ENCODE measurements at regions not wholly inside any gene's neighbourhood (a gene's known extent, or its start where the extent isn't known, plus 50 kb on each side); places are given as distances from the start of the nearest gene placed in this dataset.

DNA sequence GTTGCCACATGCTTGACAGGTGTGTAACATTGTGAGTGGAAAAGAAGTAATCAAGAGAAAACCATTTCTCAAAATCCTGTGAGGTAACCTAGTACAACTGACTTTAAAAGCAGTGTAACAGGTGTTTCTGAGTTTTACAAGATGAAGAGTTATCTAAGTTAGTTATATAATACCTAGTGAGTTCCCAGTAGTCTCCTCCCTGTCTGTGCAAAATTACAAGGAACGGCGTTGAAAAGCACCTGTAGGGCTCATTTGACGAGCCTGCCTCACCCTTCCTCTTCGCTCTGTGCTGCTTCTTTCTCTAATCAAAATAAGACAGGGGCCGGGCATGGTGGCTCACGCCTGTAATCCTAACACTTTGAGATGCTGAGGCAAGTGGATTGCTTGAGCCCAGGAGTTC is 132.9 kb upstream of the SLC30A5 start:
- TF ChIP-seq, protein P1, sequence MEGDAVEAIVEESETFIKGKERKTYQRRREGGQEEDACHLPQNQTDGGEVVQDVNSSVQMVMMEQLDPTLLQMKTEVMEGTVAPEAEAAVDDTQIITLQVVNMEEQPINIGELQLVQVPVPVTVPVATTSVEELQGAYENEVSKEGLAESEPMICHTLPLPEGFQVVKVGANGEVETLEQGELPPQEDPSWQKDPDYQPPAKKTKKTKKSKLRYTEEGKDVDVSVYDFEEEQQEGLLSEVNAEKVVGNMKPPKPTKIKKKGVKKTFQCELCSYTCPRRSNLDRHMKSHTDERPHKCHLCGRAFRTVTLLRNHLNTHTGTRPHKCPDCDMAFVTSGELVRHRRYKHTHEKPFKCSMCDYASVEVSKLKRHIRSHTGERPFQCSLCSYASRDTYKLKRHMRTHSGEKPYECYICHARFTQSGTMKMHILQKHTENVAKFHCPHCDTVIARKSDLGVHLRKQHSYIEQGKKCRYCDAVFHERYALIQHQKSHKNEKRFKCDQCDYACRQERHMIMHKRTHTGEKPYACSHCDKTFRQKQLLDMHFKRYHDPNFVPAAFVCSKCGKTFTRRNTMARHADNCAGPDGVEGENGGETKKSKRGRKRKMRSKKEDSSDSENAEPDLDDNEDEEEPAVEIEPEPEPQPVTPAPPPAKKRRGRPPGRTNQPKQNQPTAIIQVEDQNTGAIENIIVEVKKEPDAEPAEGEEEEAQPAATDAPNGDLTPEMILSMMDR (IDR thresholded peaks at IDR 0.05; ENCODE audit: insufficient read depth, low read depth, low read length): no peak
- ChIA-PET CTCF (no interaction called here), POLR2A (no interaction called here)
- no peak overlapping the region for H3K4me3 ChIP-seq (ENCODE audit: low read depth, low read length)
- DNase-seq (ENCODE audit: low read depth): no peak
- H3K36me3 ChIP-seq (ENCODE audit: control insufficient read depth, insufficient read depth, low read length): no peaks in the 10 kb centered on the region
- H3K27me3 ChIP-seq (ENCODE audit: control insufficient read depth, insufficient read depth, low read length): no peaks in the 10 kb centered on the region

DNA sequence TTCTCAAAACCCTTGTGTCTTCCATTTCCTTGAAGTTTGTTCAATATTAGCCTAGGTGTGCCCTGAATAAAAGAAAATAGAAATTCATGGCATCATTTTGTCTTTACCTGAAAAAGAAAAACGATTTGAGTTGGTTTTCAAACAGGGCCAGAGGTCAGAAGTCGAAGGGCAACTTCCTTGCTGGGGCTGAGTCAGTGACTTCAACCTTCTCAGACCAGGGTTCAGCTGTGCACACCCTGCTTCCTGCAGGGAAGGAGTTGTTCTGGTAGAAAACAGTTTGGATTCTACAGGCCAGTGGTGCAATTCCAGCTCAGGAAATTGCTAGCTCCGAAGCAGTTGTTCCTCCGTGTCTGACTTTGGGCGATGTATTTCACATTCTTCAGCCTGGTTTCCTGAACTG is 132.1 kb upstream of the SLC30A5 start:
- Histone ChIP-seq H3K27me3 (ENCODE audit: control insufficient read depth, insufficient read depth, low read length) (no peaks in the 10 kb centered on the region), H3K4me3 (ENCODE audit: low read depth, low read length) (no peak overlapping the region), H3K36me3 (ENCODE audit: control insufficient read depth, insufficient read depth, low read length) (no peaks in the 10 kb centered on the region)
- TF ChIP-seq, protein P1 (IDR thresholded peaks at IDR 0.05; ENCODE audit: insufficient read depth, low read depth, low read length): no peak
- ChIA-PET POLR2A (no interaction called here), CTCF (interaction anchor here (0.6 to 2.0 kb wide), 3 partner anchors 221 to 675 kb away, joined by 3 to 8 read pairs (median 5); no protein-coding TSS in a partner anchor)
- no peak for DNase-seq (ENCODE audit: low read depth)

DNA sequence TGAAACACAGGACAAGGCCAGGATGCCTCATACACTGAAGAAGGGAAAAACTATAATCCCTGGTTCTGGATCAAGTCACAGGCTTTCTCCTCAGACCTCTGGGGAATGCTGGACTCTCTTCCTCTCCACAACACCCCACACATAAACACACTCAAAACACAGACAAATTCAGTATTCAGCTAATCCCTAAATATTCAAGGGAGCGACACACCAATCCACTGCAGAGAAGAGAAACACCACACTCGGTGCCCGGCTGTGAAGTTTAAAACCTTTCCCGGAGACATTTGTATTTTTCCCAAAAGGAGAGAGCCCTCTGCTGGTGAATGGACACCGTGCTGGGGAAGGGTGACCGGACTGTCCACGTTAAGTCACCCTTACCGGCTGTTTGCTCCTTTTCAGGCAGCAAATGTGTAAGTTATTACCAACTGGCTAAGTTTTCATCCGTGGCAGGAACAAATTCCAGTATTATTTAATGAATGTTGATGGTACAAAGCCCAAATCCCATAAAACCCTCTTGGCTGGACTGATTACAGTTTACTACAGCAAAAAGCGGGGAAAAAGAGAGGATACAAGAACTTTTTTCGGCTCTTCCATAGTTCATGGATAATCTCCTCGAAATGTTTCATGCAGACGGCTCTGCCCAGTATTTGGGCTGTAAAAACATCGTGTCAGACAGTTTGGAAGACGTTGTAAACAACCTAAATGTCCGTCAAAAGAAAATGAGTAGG is 130.9 kb upstream of the SLC30A5 start:
- no peak overlapping the region for H3K4me3 ChIP-seq (ENCODE audit: low read depth, low read length)
- peak; percentile 21 for DNase-seq (ENCODE audit: low read depth)
- H3K27me3 ChIP-seq (ENCODE audit: control insufficient read depth, insufficient read depth, low read length): no peaks in the 10 kb centered on the region
- CTCF ChIA-PET: interaction anchor here (0.7 to 2.0 kb wide), 6 partner anchors 14 to 678 kb away, joined by 3 to 8 read pairs (median 4); no protein-coding TSS in a partner anchor
- POLR2A ChIA-PET: no interaction called here
- no peaks in the 10 kb centered on the region for H3K36me3 ChIP-seq (ENCODE audit: control insufficient read depth, insufficient read depth, low read length)
- TF ChIP-seq, protein P1 (IDR thresholded peaks at IDR 0.05; ENCODE audit: insufficient read depth, low read depth, low read length): peak; percentile 92

DNA sequence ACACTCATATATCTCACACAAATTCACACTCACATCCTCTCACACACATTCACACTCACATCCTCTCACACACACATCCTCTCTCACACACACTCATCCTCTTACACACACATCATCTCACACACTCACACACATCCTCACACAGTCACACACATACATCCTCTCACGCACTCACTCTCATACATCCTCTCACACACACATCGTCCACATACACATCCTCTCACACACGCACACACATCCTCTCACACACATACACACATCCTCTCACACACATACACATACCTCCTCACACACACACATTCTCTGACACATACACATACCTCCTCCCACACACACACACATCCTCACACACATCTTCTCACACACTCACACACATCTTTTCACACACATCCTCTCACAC is 129.1 kb upstream of the SLC30A5 start:
- ChIA-PET CTCF (interaction anchor here (1.0 kb wide), 1 partner anchor 664 kb away, joined by 4 read pairs; no protein-coding TSS in a partner anchor), POLR2A (no interaction called here)
- H3K36me3 ChIP-seq (ENCODE audit: control insufficient read depth, insufficient read depth, low read length): no peaks in the 10 kb centered on the region
- TF ChIP-seq, protein P1 (IDR thresholded peaks at IDR 0.05; ENCODE audit: insufficient read depth, low read depth, low read length): no peak
- no peak overlapping the region for H3K4me3 ChIP-seq (ENCODE audit: low read depth, low read length)
- no peaks in the 10 kb centered on the region for H3K27me3 ChIP-seq (ENCODE audit: control insufficient read depth, insufficient read depth, low read length)
- no peak for DNase-seq (ENCODE audit: low read depth)

DNA sequence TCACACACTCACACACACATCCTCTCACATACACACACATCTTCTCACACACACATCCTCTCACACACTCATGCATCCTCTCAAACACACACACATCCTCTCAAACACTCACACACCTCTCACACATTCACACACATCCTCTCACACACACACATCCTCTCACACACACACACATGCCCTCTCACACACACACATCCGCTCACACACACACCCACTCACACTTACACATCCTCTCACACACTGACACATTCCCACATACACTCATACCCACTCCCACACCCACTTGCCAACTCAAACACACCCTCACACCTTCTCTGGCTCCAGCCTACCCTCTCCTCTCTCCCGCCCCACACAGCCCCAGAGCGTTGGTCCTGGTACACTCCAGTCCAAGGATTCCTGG is 127.9 kb upstream of the SLC30A5 start:
- Histone ChIP-seq H3K36me3 (ENCODE audit: control insufficient read depth, insufficient read depth, low read length) (no peaks in the 10 kb centered on the region), H3K4me3 (ENCODE audit: low read depth, low read length) (no peak overlapping the region), H3K27me3 (ENCODE audit: control insufficient read depth, insufficient read depth, low read length) (no peaks in the 10 kb centered on the region; the same call in 1 of the 2 replicates)
- POLR2A ChIA-PET: no interaction called here
- no peak for DNase-seq (ENCODE audit: low read depth)
- CTCF ChIA-PET: no interaction called here
- TF ChIP-seq, protein P1 (IDR thresholded peaks at IDR 0.05; ENCODE audit: insufficient read depth, low read depth, low read length): no peak

Measured in BJ (cell line).